GM23338 (cell line): ENCODE measurements at regions not wholly inside any gene's neighbourhood (a gene's known extent, or its start where the extent isn't known, plus 50 kb on each side); places are given as distances from the start of the nearest gene placed in this dataset.

Experiments used
- ATAC-seq: fragments of 200-7000 bp; cut with Tn5 transposase; 3 replicates; pipeline ENCODE4 v1.9.1; 2020
- DNase-seq: peaks from one replicate; pipeline ENCODE4 v3.0.0-alpha.2; 2015; ENCODE audit warnings: low spot score
- H2AFZ ChIP-seq: fragments of 200-600 bp; sonication (generic); 2 replicates; pipeline ENCODE4 v1.8.0; 2016; ENCODE audit warnings: antibody characterized with exemption, mild to moderate bottlenecking, moderate library complexity
- H3F3A ChIP-seq: fragments of 200-600 bp; sonication (generic); replicated peaks from 2 replicates; pipeline ENCODE4 v1.8.0; 2017; ENCODE audit warnings: antibody characterized with exemption, mixed run types, low read depth
- H3K27ac ChIP-seq: fragments of 200-600 bp; sonication (generic); 2 replicates; pipeline ENCODE4 v1.6.1; 2016; ENCODE audit warnings: low read depth
- H3K27me3 ChIP-seq: fragments of 200-600 bp; sonication (generic); 2 replicates; pipeline ENCODE4 v1.8.0; 2016; ENCODE audit warnings: mild to moderate bottlenecking, mixed run types, moderate library complexity; ENCODE audit not compliant: insufficient read depth
- H3K36me3 ChIP-seq: fragments of 200-600 bp; sonication (generic); 2 replicates; pipeline ENCODE4 v1.8.0; 2016; ENCODE audit warnings: mild to moderate bottlenecking; ENCODE audit not compliant: insufficient read depth
- H3K4me1 ChIP-seq: fragments of 200-600 bp; sonication (generic); 2 replicates; pipeline ENCODE4 v1.8.0; 2016; ENCODE audit warnings: mild to moderate bottlenecking, moderate library complexity; ENCODE audit not compliant: insufficient read depth
- H3K4me2 ChIP-seq: fragments of 200-600 bp; sonication (generic); 2 replicates; pipeline ENCODE4 v1.7.1; 2017; ENCODE audit warnings: mixed run types
- H3K4me3 ChIP-seq: fragments of 200-600 bp; sonication (generic); 2 replicates; pipeline ENCODE4 v1.6.1; 2016; ENCODE audit warnings: mixed run types
- H3K79me2 ChIP-seq: fragments of 200-600 bp; sonication (generic); replicated peaks from 2 replicates; pipeline ENCODE4 v1.8.0; 2017; ENCODE audit warnings: mild to moderate bottlenecking; ENCODE audit not compliant: insufficient read depth
- H3K9me2 ChIP-seq: fragments of 200-600 bp; sonication (generic); 2 replicates; pipeline ENCODE4 v1.8.0; 2017; ENCODE audit not compliant: insufficient read depth
- H4K20me1 ChIP-seq: fragments of 200-600 bp; sonication (generic); replicated peaks from 2 replicates; pipeline ENCODE4 v1.8.0; 2017; ENCODE audit warnings: mild to moderate bottlenecking; ENCODE audit not compliant: insufficient read depth
- H3K27ac Mint-ChIP-seq: 2 replicates; pipeline ENCODE4 v1.8.0; 2020; ENCODE audit warnings: inconsistent platforms, mild to moderate bottlenecking, moderate library complexity, mixed read lengths
- H3K27me3 Mint-ChIP-seq: 3 replicates; pipeline ENCODE4 v1.8.0; 2022; ENCODE audit warnings: low read depth, mild to moderate bottlenecking, moderate library complexity, mixed read lengths, inconsistent platforms; ENCODE audit not compliant: insufficient read depth, poor library complexity
- H3K36me3 Mint-ChIP-seq: 3 replicates; pipeline ENCODE4 v1.8.0; 2021; ENCODE audit warnings: low read depth, mild to moderate bottlenecking, inconsistent platforms, moderate library complexity, mixed read lengths
- H3K4me1 Mint-ChIP-seq: 3 replicates; pipeline ENCODE4 v1.8.0; 2020; ENCODE audit warnings: mild to moderate bottlenecking, inconsistent platforms, mixed read lengths
- H3K4me3 Mint-ChIP-seq: 3 replicates; pipeline ENCODE4 v1.8.0; 2021; ENCODE audit warnings: moderate library complexity, mild to moderate bottlenecking, inconsistent platforms, mixed read lengths
- H3K9me3 Mint-ChIP-seq: 3 replicates; pipeline ENCODE4 v1.8.0; 2020; ENCODE audit warnings: moderate library complexity, mild to moderate bottlenecking, inconsistent platforms, mixed read lengths
- ETS1 ChIP-seq: IDR thresholded peaks from 2 replicates; pipeline ENCODE4 v1.6.1; 2016; ENCODE audit warnings: antibody characterized with exemption
- EZH2 ChIP-seq: fragments of 200-600 bp; sonication (generic); IDR thresholded peaks from one replicate; pipeline ENCODE4 v1.8.0; 2017; ENCODE audit warnings: antibody characterized with exemption, mild to moderate bottlenecking, low read depth; ENCODE audit not compliant: unreplicated experiment
- POLR2AphosphoS5 ChIP-seq: IDR thresholded peaks from 2 replicates; pipeline ENCODE4 v1.6.1; 2016; ENCODE audit warnings: antibody characterized with exemption, low read depth
- REST ChIP-seq: IDR thresholded peaks from one replicate; pipeline ENCODE4 v1.6.1; 2018; ENCODE audit warnings: antibody characterized with exemption; ENCODE audit not compliant: unreplicated experiment
- ZNF462 ChIP-seq: fragments of 250-450 bp; sonication (Bioruptor Pico); IDR thresholded peaks from 2 replicates; pipeline ENCODE4 v1.5.0; 2020; ENCODE audit warnings: mild to moderate bottlenecking, moderate library complexity

GRCh38 chr5:166651234-166651633 is 1640.2 kb upstream of the WWC1 start:
- H3K4me1 ChIP-seq = no peaks in the 10 kb centered on the region
- Mint-ChIP-seq H3K36me3 (peaks cover 3% of the 10 kb centered on the region; the same call in 1 of the 3 replicates), H3K9me3 (no peaks in the 10 kb centered on the region; the same call in 2 of the 3 replicates), H3K4me1 (no peaks in the 10 kb centered on the region), H3K27ac (no peak overlapping the region), H3K4me3 (no peak overlapping the region), H3K27me3 (no peaks in the 10 kb centered on the region)
- no peaks in the 10 kb centered on the region for H3K79me2 ChIP-seq
- no peak for TF ChIP-seq EZH2
- TF ChIP-seq REST = no peak
- no peak for TF ChIP-seq POLR2AphosphoS5
- TF ChIP-seq ZNF462 (CRISPR knock-in tag) = no peak
- TF ChIP-seq ETS1 = no peak
- no peaks in the 10 kb centered on the region for H4K20me1 ChIP-seq
- ATAC-seq (no peak), DNase-seq (no peak)
- H3K4me3 ChIP-seq = no peak overlapping the region
- no peaks in the 10 kb centered on the region for H3K27me3 ChIP-seq
- no peaks in the 10 kb centered on the region for H3K9me2 ChIP-seq
- H3K27ac ChIP-seq = no peak overlapping the region
- no peak overlapping the region for H3K4me2 ChIP-seq
- H2AFZ ChIP-seq = no peak overlapping the region
- H3F3A ChIP-seq = no peaks in the 10 kb centered on the region
- no peaks in the 10 kb centered on the region for H3K36me3 ChIP-seq
